HG02938 (cell line): ENCODE measurements at regions not wholly inside any gene's neighbourhood (a gene's known extent, or its start where the extent isn't known, plus 50 kb on each side); places are given as distances from the start of the nearest gene placed in this dataset.

Source experiments
- ATAC-seq: cut with Tn5 transposase; IDR thresholded peaks from one replicate; pipeline ENCODE4 v1.9.1; 2021; ENCODE audit warnings: mild to moderate bottlenecking, moderate library complexity; ENCODE audit not compliant: unreplicated experiment

DNA sequence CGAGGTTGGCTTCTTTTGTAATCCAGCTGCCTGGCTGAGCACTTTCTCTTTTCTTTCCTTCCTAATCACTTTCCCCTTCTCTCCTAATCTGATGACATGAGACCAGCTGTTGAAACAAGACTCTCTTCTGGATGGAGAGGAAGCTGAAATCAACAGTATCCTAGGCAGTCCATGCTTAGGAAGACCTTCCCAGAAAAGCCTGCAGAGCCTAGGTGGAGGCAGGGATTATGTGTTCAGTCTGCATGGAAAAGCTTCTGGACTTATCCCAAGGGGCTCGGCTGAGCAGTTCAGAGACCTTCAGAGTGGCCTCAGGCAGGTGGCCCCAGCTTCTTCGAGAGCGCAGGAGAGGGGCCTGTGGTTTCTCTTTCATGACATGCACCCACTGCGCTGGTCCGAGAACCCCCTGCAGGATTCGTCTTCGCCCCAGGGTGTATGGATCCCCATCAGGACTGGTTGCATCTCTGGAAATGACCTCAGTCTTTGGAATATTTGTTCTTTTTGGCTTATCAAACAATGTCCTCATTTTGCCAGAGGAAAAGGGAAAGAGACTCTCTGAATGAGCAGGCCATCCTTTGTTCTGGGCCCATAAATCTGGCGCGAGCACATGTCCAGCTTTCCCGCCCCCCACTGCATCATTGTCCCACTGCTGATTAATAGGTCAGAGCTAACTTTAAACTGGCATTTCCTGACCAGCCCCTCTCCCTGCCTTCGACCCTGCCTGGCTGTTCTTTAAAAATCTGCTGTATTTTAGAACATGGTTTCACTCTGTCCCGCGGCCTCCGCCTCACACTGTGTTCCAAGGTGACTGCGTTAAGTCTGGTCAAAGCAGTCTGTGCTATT, 177.9 kb upstream of the KLF4 start:
- ATAC-seq, result no peak

DNA sequence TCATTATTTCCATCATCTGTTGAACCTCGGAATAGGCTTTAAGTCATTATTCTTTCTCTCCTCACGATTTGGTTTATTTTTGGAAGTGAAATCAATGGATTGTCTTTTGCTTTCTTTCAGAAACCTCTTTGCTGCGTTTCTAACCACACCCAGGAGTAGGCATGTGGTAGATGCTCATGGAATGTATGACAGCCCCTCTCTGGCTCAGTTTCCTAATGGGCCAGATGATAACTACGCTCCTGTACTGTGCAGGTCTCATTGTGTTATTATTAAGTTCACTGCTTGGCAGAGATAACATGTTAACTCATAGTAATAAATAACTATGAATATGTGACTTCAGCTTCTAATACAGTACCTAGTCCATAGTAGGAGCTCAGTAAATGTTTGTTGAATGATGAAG, 175.5 kb upstream of the KLF4 start:
- no peak for ATAC-seq

DNA sequence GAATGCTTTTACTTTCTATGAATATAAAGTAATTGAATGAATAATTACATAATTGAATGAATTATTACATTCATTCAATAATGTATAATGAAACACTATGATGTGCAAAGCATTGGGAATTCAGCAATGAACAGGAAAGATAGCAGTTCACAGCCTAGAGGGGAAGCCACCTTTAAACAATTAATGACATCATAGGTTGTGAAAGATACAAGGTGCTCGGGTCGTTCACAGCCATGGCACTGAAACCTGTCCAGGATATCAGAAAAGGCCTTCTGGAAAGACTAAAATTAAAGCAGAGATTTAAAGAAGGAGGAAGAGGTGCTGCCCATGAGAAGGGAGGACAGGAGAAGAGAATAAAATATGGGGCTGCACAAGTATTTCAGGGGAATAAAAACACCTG, 171.4 kb upstream of the KLF4 start:
- ATAC-seq, result no peak

- no peak for ATAC-seq
Observed at GRCh38 chr9:107653263-107653821, 163.8 kb upstream of the KLF4 start.

DNA sequence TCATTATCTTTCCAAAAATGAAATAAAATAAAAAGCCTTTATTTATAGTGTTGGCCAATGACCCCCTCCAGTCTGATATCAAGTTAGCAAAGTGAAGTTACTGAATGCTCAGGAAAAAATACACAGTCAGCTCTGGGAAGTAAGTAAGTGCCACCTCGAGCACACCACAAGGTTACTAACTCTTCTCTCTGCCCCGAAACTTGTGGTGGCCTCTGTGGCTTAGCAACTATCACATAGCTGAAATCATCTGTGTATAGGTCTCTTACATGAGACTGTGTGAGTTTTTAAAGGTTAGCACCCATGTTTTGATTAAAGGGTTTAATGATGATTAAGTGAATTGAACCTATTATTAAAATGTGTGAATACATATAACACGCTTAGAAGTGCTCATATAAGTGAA, 161.4 kb upstream of the KLF4 start:
- no peak for ATAC-seq

- ATAC-seq, result no peak
Observed at GRCh38 chr9:107650321-107650720, 160.8 kb upstream of the KLF4 start.

GRCh38 chr9:107648153-107648715, 158.7 kb upstream of the KLF4 start:
- no peak for ATAC-seq

DNA sequence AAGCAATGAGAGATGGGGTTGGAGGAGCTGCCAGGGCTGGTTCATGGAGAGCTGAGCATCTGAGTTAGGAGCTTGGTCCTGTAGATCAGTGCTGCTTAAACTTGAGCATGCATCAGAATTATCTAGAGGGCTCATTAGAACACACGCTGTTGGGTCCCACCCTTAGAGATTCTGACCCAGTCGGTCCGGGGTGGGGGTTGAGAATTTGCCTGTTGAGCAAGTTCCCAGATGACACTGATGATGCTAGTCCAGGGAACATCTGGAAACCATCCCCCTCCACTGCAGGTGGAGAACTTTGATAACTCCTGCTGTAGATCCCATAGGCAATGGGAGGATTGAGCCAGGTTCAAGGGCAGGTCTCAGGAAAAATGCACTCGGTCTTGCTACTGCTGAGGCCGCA, 158.0 kb upstream of the KLF4 start:
- ATAC-seq, result no peak

GRCh38 chr9:107647141-107647540, 157.6 kb upstream of the KLF4 start:
- ATAC-seq, result no peak

DNA sequence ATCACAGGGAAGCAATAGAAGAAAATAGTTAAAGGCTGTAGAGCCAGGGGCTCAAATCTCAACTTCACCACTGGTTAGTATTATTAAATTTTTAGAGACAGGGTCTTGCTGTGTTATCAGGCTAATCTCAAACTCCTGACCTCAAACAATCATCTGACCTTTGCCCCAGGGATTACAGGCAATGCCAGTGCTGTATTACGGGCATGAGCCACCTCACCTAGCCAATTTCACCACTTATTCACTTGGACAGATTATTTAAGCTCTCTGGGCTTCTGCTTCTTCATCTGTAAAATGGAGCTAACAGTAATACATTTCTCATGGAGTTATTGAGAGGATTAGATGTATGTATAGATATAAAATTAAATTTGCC, 155.9 kb upstream of the KLF4 start:
- no peak for ATAC-seq

DNA sequence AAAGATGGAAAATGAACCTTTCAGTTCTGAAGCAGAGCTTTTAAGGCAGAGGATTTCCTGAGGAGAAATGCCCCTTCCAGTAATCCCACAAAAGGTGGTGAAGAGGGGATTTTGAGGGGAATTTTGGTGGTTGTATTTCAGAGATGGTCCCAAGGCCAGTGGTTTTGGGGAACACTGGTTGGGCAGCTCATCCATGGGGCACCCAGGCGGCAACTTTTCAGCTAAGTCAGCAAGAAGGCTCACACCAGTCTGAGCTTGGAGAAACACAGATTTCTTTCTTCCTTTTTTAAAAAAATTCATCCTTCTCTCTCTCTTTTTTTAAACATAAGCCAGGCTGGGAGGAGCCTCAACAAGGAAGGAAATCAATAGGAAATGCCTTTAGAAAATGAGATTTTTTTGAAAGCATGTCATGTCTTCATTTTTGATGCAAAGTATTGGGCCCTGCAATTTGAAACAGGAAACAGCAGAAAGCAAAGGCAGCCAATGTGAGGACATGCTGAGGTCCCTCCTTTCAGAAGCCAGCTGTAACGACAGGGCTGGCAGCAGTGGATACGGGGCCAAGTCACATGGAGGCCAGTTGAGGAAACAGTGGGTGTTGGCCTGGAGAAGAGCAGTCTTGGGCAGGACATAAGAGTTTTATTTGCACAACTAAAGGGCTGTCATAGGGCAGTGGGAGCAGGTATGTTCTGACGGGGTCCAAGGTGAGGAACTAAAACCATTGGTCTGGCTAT, 155.3 kb upstream of the KLF4 start:
- ATAC-seq, result no peak

GRCh38 chr9:107639426-107639825, 149.9 kb upstream of the KLF4 start:
- ATAC-seq, result no peak

DNA sequence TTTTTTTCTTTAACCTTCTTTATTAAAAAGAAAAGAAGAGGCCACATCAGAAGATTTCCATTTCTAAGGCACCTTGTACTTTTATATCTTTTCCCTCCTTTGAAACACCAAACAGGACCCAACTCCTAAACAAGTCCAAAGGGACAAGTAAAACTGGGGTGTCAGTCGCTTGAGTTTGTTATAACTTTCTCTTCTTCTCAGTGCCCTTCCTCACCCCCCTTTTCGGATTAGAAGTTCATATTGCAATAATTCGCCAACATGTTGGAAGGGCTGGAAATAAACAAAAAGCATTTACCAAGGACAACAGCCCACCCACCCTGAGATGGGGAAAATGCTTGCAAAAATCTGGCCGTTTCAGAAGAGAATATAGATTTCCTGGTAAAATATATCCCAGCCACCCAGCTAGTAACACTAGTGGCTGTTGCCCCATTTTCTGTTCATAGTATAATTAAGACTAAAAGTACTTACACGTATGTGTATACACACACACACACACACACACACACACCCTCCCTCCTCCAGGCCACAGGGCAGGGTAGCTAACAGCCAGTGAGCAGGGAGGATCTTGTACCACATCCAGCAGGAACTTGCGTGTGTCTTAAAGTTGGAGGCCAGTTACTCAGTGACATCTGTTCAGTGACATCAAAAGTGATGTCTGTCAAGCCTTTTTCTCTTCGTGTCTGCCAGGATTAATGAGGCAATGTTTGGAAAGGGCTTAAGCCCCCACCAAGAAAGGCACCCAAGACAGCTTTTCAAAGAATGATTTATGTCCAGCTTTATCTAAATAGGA, 149.1 kb upstream of the KLF4 start:
- no peak for ATAC-seq

GRCh38 chr9:107637421-107638420, 148.2 kb upstream of the KLF4 start:
- ATAC-seq, result no peak

DNA sequence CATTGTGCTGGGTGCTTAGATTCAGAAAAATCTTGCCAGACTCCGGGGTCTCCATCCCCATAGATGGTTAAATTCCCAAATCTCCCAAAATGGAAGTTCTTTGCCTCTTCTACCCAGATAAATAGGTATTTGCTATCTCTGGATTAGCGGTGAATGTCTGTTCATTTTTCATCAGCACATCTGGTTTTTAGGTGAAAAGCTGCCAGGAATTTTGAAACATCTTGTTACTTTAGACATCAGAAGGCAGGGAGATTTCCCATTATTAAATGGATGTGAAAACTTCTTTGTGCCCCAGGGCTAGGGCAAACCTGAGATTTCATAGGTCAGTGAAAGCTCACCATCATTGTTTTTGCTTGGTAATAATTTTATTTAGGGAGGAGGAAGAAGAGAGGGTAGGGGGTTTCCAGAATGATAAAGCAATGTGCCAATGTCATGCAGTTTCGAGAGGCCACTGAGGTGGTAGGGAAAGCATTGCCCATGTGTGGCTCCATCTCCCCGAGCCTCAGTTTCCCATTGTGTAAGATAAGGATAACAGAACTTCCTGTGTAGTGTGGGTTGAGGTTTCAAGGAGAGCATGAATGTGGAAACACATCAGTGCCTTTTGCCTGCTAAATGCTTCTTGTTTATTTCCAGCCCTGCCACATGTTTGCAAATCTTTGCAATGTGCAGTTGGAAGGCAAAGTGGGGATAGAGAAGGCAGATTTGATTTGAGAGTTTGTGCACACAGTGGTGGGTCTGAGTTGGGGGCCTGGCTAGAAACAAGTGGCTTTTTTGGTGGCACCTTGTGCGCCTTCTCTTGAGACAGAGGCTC, 147.2 kb upstream of the KLF4 start:
- ATAC-seq, result no peak

DNA sequence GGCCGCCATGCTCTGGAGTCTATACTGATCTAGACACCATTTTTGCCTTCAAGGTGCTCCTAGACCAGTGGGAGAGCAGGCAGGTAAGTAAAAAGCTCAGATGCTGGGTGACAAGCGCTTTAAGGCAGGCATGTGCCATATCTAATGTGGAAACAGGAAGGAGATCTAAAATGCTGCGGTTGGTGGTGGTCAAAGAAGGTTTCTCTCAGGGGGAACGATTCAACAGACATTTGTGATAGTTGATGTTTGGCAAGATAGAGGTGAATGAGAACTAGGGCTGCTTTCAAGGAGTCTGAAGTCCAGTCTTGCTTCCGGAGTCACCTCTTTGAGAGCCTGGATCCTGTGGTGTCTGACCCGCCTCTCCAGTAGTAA, 146.2 kb upstream of the KLF4 start:
- no peak for ATAC-seq

GRCh38 chr9:107635101-107635802, 145.7 kb upstream of the KLF4 start:
- no peak for ATAC-seq

GRCh38 chr9:107633406-107633805, 143.8 kb upstream of the KLF4 start:
- ATAC-seq, result no peak
